ENCODE measurements at regions not wholly inside any gene's neighbourhood (a gene's known extent, or its start where the extent isn't known, plus 50 kb on each side); places are given as distances from the start of the nearest gene placed in this dataset.

DNA sequence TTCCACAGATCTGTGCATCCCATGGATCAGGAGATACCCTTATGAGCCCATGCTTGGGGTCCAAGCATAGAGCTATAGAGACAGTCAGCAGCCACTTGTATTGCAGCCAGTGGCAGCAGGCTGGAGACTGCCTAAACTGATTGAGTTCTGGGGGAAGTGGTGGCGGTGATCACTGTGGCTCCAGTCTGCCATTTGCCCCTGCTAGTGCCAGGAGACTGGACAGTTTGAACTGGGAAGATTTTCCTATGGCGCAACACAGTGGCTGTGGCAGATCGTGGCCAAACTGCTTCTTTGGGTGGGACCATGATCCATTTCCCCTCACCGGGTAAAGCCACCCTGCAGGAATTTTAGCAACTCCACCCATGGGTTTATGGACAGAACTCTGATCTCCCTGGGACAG lies 679.7 kb upstream of the SEMA3D start:
- H3K27ac ChIP-seq (replicated peaks) = no peak overlapping the region
- H3K9me3 ChIP-seq (replicated peaks) = peaks cover 33% of the 10 kb centered on the region
- no peaks in the 10 kb centered on the region for H3K27me3 ChIP-seq (ENCODE audit: low read depth)
- H3K4me3 ChIP-seq = no peak overlapping the region
- no peaks in the 10 kb centered on the region for H3K4me1 ChIP-seq
- TF ChIP-seq, protein P1, sequence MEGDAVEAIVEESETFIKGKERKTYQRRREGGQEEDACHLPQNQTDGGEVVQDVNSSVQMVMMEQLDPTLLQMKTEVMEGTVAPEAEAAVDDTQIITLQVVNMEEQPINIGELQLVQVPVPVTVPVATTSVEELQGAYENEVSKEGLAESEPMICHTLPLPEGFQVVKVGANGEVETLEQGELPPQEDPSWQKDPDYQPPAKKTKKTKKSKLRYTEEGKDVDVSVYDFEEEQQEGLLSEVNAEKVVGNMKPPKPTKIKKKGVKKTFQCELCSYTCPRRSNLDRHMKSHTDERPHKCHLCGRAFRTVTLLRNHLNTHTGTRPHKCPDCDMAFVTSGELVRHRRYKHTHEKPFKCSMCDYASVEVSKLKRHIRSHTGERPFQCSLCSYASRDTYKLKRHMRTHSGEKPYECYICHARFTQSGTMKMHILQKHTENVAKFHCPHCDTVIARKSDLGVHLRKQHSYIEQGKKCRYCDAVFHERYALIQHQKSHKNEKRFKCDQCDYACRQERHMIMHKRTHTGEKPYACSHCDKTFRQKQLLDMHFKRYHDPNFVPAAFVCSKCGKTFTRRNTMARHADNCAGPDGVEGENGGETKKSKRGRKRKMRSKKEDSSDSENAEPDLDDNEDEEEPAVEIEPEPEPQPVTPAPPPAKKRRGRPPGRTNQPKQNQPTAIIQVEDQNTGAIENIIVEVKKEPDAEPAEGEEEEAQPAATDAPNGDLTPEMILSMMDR (IDR thresholded peaks at IDR 0.05; ENCODE audit: borderline replicate concordance) = no peak
- intact Hi-C loops (cut with micrococcal nuclease) = no loop called here
- no peak for DNase-seq
- H3K36me3 ChIP-seq = no peaks in the 10 kb centered on the region

DNA sequence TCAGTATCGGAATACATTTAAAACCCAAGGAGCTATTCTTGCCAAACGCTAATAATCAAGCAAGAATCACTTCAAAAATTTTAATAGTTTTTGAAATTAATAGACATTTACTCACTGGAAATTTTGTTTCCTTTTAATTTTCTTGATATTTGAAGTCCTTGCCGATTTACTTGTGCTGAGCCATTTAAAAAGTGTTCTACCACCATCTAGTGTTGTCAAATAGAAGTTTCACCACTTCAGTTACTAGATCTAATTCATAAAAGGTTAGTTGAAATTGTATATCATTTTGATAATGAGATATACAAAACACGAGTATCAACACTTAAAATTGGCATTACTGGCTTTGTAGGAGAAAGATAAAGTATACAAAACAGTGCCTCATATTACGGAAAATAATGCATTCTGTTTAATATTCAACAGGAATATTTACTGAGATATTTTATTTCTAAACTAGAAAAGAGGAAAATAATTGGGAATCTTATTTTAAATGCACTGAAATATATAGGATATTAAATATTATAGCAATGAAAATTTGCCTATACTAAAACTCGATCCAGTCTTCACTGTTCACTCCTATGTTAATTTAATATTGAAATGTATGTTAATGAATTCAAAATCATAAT lies 664.8 kb upstream of the SEMA3D start:
- intact Hi-C loops (cut with micrococcal nuclease) = no loop called here
- no peak for DNase-seq
- Histone ChIP-seq H3K27me3 (ENCODE audit: low read depth) (no peaks in the 10 kb centered on the region), H3K36me3 (no peaks in the 10 kb centered on the region), H3K27ac (replicated peaks) (no peak overlapping the region), H3K9me3 (replicated peaks) (no peaks in the 10 kb centered on the region), H3K4me1 (no peaks in the 10 kb centered on the region), H3K4me3 (no peak overlapping the region)
- TF ChIP-seq, protein P1 (IDR thresholded peaks at IDR 0.05; ENCODE audit: borderline replicate concordance) = peak; percentile 37

DNA sequence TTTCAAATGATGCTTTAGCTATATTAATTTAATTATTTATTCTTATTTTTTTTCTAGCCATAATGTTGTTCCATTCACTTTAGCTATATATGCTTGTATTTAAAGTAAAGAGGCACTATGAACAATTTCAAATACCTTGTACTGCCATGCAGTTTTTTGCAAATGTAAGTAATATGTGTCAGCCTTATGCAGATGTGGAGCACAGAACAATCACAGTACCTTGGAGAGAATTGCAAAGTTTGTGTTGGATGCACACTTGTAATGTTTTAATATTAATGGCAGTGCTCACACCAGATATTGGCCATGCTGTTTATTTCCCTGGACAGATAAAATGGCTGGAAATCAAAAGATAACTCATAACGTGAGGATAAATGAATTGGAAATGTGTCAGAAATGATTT lies 663.5 kb upstream of the SEMA3D start:
- Histone ChIP-seq H3K4me3 (no peak overlapping the region), H3K4me1 (no peaks in the 10 kb centered on the region), H3K27ac (replicated peaks) (no peak overlapping the region), H3K36me3 (no peaks in the 10 kb centered on the region), H3K27me3 (ENCODE audit: low read depth) (no peaks in the 10 kb centered on the region), H3K9me3 (replicated peaks) (no peaks in the 10 kb centered on the region)
- no peak for DNase-seq
- TF ChIP-seq, protein P1 (IDR thresholded peaks at IDR 0.05; ENCODE audit: borderline replicate concordance) = no peak
- intact Hi-C loops (cut with micrococcal nuclease) = no loop called here

DNA sequence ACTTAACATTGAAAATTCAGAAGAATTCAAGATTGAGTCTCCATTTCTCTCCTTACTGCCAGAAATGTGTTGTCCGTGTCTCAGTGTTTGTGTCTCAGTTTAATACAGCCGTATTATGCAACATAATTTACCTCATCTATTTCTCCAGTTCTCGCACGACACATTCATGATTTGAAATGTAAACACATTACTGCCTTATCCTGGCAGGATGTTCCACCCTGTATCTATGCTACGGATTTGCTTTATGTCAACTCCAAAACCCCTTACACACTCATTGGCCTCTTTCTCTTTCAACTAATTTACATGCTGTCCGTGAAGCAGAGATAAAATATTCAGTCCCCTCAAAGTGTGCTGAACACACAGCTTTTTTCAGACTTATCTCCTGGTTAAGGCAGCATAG lies 653.7 kb upstream of the SEMA3D start:
- Histone ChIP-seq H3K4me1 (no peaks in the 10 kb centered on the region), H3K27ac (replicated peaks) (no peak overlapping the region), H3K36me3 (no peaks in the 10 kb centered on the region), H3K4me3 (no peak overlapping the region), H3K9me3 (replicated peaks) (peaks cover 11% of the 10 kb centered on the region), H3K27me3 (ENCODE audit: low read depth) (no peaks in the 10 kb centered on the region)
- intact Hi-C loops (cut with micrococcal nuclease) = no loop called here
- TF ChIP-seq, protein P1 (IDR thresholded peaks at IDR 0.05; ENCODE audit: borderline replicate concordance) = no peak
- DNase-seq = no peak

DNA sequence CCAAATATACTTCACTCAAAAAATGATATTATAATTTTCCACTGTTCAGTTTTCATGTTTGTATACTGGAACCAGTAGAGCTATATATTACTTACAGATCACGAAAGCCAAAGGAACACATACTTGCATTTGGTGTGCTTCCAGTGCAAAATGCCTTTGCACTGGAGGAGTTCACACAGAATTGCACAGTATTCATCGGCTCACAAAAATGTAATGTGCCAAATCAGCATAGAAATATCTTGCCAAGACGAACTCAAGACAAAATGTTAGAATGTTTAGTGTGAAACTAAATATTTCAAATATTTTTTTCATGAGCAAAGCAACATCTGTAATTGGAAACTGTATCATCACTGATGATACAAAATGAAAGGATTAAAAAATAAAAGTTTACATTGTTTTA lies 646.2 kb upstream of the SEMA3D start:
- Histone ChIP-seq H3K4me1 (no peaks in the 10 kb centered on the region), H3K27me3 (ENCODE audit: low read depth) (no peaks in the 10 kb centered on the region), H3K4me3 (no peak overlapping the region), H3K36me3 (no peaks in the 10 kb centered on the region), H3K27ac (replicated peaks) (no peak overlapping the region), H3K9me3 (replicated peaks) (no peaks in the 10 kb centered on the region)
- intact Hi-C loops (cut with micrococcal nuclease) = no loop called here
- TF ChIP-seq, protein P1 (IDR thresholded peaks at IDR 0.05; ENCODE audit: borderline replicate concordance) = no peak
- DNase-seq = no peak

Data from left ventricle myocardium inferior (tissue), 1 donor.